ENCODE measurements at regions not wholly inside any gene's neighbourhood (a gene's known extent, or its start where the extent isn't known, plus 50 kb on each side); places are given as distances from the start of the nearest gene placed in this dataset.

DNA sequence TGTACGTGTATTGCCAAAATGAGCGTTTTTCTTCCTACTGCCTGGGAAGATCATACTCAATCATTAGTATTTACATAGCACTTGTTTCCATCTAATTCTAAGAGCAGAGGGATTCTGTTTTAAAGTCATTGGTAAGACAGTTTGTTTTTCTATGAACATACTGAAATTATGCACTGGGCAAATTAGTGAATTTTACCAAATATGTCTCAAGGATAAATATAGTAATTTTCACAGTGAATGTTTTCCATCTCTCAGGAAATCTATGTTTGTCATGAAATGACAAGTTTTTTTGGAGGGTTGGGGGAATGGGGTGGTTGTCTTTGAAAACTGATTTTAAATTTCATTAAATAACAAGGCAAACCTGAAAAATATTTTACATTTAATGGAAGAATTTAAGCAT lies 441.3 kb upstream of the ARRDC3 start:
- TF ChIP-seq CTCF (IDR thresholded peaks at IDR 0.05), result no peak
- no peak for TF ChIP-seq EZH2 (IDR thresholded peaks at IDR 0.05; ENCODE audit: borderline replicate concordance, insufficient read depth, low read depth, low read length, poor library complexity, severe bottlenecking)

All from B cell (primary cell).